Endometrial microvascular endothelial cells (primary cell): ENCODE measurements at regions not wholly inside any gene's neighbourhood (a gene's known extent, or its start where the extent isn't known, plus 50 kb on each side); places are given as distances from the start of the nearest gene placed in this dataset.

Experiments used
- in situ Hi-C: cut with HindIII; loops from 2 replicates; pipeline ENCODE4 v1.10.0; 2017; ENCODE audit warnings: low sequenced_read_pairs, low pct_unique_long_range_greater_than_20kb; ENCODE audit errors: inconsistent ontology term

- in situ Hi-C loops = no loop called here
These were observed 1180.6 kb downstream of the BRD1 start for GRCh38 chr22:48647051-48647450.

DNA sequence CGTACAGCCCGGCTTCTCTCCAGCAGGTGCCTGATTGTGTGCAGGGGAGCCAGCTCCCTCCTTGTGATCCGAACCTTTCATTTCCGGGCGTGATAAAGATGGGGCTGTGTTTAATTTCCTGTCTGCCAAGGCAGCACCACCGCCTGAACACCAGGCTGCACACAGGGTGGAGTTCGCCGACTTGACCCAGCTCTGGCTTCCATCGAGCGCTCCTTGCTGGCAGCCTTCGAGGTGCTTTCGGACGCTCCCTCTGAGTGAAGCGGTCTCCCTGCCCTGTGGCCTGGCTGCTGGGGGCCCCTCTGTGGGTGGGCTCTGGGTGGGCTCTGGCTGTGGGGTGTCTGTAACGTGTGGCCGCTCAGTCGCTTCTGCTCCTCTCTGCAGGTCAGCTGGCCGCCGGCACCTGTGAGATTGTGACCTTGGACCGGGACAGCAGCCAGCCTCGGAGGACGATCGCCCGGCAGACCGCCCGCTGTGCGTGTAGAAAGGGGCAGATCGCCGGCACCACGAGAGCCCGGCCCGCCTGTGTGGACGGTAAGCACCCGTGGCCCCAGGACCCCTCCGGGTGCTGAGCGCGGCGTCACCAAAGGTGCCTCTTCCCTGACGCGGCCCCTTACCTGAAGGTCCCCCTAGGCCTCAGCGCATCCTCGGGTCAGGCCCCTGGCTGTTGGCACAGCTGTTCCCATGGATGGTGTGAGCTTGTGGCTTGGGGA, 1181.3 kb downstream of the BRD1 start:
- in situ Hi-C loops = no loop called here

DNA sequence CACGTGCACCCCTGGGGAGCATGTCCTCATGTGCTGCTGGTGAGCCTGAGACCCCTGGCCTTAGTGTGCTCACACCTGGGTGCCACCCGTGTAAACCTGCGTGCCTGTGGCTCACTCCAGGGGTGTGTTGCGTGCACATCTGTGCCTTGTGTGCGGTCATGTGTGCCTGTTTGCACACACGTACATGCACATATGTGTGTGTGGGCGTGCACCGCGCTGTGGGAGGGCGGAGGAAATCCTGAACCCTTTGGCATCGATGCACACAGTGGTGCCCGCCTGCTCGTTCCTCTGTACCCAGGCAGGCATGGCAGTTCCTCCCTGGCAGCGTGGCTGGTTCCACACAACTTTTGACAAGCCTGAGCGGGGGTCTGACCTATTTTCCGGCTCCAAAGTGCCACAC, 1181.9 kb downstream of the BRD1 start:
- in situ Hi-C loops = no loop called here

DNA sequence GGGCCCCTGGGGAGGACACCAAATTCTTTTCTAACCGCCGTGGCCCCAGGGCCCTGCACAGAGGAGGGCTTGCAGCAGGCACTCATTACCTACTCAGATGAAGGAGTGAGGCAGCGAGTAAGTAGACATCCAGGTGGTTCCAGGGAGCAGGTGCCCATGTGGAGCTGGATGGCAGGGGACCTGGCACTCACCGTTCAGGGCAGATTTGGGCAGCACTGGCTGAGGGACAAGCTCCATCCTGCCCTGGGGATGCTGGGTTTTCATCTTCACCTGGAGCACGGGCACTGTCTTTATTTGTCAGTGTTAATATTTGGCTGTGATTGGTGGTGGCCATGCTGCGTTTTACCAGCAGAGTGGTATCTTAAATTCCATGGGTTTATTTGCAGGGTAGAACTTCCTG, 1182.7 kb downstream of the BRD1 start:
- in situ Hi-C loops = no loop called here

- in situ Hi-C loops = no loop called here
These were observed 1183.6 kb downstream of the BRD1 start for GRCh38 chr22:48644108-48644507.

DNA sequence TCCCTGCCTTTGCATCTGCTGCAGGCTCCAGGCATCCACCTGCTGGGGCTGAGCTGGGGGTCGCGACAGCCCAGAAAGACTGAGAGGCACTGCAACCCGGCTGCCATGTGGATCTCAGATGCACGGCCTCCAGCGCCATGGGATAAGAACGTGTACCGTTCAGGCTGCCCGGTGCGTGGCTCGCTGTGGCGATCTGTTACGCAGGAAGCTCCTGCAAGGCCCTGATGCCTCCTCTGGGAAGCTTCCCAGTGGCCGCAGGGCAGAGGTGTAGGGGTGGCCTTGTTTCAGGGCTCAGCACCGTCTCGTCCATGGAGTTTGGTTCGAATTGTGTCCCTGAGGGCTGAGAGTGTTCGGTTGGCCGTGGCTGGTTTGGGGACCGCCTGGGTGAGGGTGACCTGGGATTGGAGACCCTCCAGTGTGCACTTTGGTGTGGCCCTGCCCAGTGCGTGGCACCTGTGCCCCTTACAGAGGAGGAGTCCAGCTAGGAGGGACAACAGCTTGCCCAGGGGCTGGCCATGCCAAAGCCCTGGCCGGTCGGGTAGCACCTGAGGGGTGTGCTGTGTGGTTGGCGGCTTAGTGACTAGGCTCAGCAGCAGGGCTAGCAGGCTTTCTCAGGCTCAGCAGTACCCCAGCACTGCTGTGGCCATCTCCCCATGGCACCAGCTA, 1184.5 kb downstream of the BRD1 start:
- in situ Hi-C loops = no loop called here

DNA sequence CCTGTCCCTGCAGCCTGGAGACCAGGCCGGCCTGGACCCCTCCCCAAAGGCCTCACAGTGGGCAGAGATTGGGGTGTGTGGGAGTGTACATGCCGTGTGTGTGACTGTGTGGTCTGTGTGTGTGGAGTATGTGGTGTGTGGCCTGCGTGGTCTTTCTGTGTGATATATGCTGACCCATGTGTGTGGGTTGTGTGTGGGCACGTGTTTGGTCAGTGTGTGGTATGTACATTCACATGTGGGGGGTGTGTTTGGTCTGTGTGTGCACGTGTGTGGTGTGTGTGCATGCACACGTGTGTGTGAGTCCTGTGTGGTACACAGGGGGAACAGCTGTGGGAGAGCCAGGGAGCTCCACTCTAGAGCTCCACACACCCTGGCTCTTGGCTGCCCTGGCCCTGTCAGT, 1185.1 kb downstream of the BRD1 start:
- in situ Hi-C loops = no loop called here

DNA sequence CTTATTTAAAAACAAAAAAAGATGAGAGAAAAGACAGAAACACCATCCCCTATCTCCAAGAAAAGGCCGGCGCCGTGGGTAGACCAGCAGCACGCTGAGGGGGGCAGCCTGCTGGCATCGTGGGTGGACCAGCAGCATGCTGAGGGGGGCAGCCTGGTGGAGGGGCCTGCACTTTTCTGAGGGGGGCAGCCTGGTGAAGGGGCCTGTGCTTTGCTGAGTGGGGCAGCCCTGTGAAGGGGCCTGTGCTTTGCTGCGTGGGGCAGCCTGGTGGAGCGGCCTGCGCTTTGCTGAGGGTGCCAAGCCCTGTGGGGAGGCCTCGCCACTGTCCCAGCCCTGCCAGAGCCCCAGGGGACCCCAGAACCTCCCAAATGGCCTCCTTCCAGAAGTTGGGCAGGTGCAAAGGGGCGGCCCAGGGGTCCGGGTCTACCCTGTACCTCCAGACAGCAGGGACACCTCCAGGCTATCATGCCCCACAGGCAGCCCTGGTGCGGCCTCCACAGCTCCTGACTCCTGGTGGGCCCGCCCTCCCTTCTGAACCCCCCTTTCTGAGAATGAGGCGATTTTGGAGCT, 1185.7 kb downstream of the BRD1 start:
- in situ Hi-C loops = no loop called here

DNA sequence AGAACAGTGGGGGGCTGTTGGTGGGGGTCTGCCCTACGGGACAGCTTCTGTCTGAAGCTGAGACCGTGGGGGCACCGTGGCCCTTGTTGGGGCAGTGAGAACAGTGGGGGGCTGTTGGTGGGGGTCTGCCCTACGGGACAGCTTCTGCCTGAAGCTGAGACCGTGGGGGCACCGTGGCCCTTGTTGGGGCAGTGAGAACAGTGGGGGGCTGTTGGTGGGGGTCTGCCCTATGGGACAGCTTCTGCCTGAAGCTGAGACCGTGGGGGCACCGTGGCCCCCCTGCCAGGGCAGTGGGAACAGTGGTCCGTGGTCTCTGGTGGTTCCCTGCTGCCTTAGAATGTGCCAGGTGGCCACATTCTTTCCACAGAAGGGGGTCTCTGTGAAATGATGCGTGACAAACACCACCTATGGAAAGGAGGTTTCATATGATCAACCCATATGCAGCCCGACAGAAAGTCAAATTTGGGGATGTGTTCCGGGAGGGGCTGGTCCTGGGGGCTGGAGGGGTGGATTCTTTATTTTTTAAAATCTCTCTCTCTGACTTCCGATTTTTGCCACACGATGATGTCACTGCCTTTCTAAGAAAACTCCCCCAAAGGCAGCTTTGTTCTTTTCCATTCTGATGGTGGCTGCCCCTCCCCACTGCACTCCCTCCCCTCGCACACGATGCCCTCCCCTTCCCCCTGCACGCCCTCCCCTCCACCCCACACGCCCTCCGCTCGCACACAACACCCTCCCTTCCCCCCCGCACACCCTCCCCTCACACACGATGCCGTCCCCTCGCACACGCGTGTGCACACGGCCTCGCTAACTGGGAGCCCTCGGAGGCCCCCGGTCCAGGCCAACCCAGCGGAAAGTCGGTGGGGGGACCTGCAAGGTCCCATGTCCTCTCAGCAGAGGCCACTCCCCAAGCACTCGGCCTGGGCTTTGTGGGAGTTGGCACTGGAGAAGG, 1186.5 kb downstream of the BRD1 start:
- in situ Hi-C loops = no loop called here

DNA sequence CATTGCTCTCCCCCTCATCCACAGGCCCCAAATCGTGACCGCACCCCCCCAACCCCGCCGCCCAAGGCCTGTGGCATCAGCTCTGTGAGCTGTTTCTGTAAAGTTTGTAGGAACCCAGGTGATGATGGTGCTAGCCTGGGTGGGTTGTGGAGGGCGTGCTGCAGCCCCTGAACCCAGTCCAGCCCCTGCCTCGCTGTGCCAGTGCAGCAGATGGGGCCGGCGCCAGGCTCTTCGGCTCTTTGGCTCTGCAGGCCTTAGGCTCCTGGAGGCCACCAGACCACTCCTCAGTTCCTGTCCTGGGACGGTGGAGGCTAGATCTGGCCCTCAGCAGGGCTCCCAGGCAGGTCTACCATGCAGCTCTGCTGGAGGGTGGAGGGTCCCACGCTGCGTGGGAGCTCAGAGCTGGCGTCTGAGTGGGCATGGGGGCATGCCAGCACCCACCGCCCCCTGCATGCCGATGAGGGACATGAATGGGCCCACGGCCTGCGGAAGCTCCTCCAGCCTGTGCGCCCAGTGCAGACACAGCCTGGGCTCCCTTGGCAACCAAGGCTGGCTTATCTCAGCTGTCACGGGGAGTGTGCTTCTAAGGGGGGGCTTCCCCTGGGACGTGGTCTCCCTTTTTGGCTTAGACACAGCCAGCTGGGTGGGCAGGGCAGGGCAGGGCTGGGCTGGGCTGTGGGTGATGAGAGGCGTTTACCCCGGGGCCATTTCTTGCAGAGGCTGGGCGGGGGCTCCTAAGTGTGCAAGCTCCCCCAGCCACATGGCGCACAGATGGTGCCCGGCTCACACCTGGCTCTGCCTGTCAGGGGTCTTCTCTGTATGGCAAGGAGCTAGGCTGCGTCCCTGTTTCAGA, 1187.6 kb downstream of the BRD1 start:
- in situ Hi-C loops = no loop called here

- in situ Hi-C loops = no loop called here
These were observed 1188.5 kb downstream of the BRD1 start for GRCh38 chr22:48639021-48639795.

GRCh38 chr22:48637231-48637630, 1190.4 kb downstream of the BRD1 start:
- in situ Hi-C loops = no loop called here

GRCh38 chr22:48636746-48637145, 1190.9 kb downstream of the BRD1 start:
- in situ Hi-C loops = no loop called here

- in situ Hi-C loops = no loop called here
These were observed 1191.9 kb downstream of the BRD1 start for GRCh38 chr22:48635816-48636215.

DNA sequence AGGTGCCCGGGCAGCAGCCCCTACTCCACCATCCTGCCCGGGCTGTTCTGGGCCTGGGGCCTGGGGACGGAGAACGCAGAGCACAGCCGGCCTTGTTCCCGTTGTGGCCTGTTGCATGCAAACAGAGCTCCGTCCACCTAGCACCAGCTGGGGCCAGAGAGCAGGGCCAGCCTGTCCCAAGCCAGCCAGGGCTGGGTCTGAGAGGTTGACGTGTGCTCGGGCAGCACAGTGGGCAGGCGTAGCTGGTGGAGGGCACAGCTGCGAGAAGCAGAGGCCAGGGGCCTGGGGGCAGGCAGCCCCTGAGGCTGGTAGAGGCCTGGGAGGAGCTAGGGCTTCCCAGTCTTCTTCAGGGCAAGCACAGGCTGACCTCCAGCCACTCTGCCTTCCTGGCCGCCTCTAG, 1192.6 kb downstream of the BRD1 start:
- in situ Hi-C loops = no loop called here

- in situ Hi-C loops = no loop called here
These were observed 1193.5 kb downstream of the BRD1 start for GRCh38 chr22:48633996-48634836.

DNA sequence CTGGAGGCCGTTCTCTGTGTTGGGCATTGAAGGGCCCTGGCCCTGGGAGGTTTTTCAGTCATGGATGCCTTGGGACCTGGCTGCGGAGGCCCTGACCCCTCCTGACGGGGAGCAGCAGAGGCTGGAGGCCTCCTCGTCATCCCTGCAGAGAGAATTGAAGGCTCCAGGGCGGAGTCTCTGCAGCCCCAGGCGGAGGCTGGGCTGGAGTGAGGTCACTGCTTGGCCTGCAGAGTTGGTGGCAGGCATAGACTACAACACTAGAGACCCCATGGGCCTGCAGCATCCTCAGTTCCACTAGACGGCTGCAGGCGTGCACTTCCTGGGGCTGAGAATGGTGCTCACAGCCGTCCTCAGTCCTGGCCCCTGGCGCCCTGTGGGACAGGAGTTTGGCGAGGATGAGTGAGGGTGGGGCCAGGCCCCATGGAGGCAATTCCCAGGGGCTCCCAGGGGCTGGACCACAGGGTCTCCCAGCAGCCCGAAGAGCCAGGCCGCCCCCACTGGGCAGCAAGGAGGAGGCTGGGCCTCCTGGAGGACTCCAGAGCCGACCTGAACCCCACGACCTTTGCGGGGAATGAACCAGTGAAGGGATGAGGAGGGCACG, 1194.9 kb downstream of the BRD1 start:
- in situ Hi-C loops = no loop called here
